ENCODE measurements at regions not wholly inside any gene's neighbourhood (a gene's known extent, or its start where the extent isn't known, plus 50 kb on each side); places are given as distances from the start of the nearest gene placed in this dataset.

DNA sequence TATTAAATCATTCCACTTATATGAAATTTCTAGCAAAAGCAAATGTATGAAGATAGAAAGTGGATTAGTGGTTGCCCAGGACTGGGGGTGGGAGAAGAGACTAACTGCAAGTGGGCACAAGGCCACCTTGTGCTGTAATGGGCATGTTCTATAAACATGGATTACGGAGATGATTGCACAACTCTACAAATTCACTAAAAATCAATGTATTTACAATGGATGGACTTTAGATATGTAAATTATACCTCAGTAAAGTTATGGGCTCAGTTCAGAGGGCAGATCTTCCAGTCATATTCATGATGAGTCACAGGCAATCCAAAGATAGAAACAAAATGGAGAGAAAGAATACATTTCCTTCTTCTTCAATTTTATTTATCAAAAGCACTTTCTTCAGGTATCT is 173.9 kb downstream of the NDUFA12 start:
- TF ChIP-seq, protein P1, sequence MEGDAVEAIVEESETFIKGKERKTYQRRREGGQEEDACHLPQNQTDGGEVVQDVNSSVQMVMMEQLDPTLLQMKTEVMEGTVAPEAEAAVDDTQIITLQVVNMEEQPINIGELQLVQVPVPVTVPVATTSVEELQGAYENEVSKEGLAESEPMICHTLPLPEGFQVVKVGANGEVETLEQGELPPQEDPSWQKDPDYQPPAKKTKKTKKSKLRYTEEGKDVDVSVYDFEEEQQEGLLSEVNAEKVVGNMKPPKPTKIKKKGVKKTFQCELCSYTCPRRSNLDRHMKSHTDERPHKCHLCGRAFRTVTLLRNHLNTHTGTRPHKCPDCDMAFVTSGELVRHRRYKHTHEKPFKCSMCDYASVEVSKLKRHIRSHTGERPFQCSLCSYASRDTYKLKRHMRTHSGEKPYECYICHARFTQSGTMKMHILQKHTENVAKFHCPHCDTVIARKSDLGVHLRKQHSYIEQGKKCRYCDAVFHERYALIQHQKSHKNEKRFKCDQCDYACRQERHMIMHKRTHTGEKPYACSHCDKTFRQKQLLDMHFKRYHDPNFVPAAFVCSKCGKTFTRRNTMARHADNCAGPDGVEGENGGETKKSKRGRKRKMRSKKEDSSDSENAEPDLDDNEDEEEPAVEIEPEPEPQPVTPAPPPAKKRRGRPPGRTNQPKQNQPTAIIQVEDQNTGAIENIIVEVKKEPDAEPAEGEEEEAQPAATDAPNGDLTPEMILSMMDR (IDR thresholded peaks at IDR 0.05; ENCODE audit: low read length), result no peak
- no peak for TF ChIP-seq EZH2 (IDR thresholded peaks at IDR 0.05; ENCODE audit: borderline replicate concordance, low read length)
